ENCODE measurements at regions not wholly inside any gene's neighbourhood (a gene's known extent, or its start where the extent isn't known, plus 50 kb on each side); places are given as distances from the start of the nearest gene placed in this dataset.
A peak's percentile ranks its signal among the peaks of the same experiment; 100 is the strongest.

- no peak for DNase-seq (ENCODE audit: low read depth in 2 of 2)
These were observed 162.8 kb downstream of the GLI2 start for GRCh38 chr2:120898496-120898895.

GRCh38 chr2:120898961-120899750 lies 163.5 kb downstream of the GLI2 start:
- DNase-seq (ENCODE audit: low read depth in 2 of 2), result no peak

DNA sequence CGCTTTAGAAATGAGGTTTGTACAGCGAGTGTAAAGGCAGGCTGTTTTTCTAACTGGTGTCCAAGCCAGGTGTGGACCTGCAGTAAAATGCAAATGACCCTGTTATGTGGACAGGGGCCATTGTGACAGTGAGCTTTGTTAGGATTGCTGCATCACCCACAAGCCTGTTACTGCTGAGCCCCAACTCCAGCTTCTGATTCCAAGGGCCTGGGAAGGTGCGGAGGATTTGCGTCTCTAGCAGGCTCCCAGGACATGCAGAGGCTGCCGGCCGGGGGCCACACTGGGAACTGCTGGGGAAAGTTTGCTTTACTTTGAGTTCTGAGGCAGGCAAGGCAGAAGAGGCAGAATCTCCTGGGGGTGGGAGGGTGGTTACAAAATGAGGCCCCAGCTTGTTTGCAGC lies 164.1 kb downstream of the GLI2 start:
- no peak for DNase-seq (ENCODE audit: low read depth in 2 of 2)

GRCh38 chr2:120901201-120901600 lies 165.5 kb downstream of the GLI2 start:
- no peak for DNase-seq (ENCODE audit: low read depth in 2 of 2)

GRCh38 chr2:120902592-120902991 lies 166.9 kb downstream of the GLI2 start:
- DNase-seq (ENCODE audit: low read depth in 2 of 2), result no peak

DNA sequence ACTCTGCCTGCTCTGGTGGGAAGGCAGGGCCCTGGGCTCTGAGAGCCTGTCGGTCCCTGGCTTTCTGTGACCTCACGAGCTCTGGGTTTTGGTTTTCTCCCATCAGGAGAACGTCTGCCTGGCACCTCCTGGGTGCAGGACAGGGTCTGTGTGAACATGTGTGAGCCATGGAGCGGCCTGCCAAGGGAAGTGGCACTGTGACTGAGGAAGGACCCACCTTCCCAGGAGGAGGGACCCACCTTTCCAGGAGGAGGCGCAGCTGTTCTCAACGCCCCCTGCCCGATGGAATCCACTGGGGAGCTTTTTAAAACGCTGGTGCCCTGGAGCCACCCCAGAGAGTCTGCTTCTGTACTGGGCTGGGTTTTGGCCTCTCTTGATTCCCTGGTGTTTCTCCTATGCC lies 168.7 kb downstream of the GLI2 start:
- no peak for DNase-seq (ENCODE audit: low read depth in 2 of 2)

GRCh38 chr2:120904830-120905234 lies 169.2 kb downstream of the GLI2 start:
- no peak for DNase-seq (ENCODE audit: low read depth in 2 of 2)

DNA sequence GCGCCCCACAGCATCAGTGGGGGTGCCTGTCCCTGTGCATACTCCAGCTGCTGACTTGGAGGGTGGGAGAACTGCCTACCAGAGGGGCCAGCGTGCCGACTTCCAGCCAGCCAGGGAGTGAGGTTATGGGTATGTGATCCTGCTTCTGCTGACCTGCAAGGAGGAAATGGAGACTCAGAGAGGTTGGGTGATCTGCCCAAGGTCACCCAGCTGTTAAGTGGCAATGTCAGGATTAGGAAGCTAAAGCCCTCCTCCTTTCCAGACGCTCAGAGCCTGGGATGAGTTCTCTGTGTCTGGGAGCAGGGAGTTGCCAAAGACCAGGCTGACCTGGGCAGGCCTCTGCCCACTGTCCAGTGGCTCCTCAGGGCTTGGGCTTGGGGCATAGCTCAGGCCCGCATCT lies 169.6 kb downstream of the GLI2 start:
- no peak for DNase-seq (ENCODE audit: low read depth in 2 of 2)

DNA sequence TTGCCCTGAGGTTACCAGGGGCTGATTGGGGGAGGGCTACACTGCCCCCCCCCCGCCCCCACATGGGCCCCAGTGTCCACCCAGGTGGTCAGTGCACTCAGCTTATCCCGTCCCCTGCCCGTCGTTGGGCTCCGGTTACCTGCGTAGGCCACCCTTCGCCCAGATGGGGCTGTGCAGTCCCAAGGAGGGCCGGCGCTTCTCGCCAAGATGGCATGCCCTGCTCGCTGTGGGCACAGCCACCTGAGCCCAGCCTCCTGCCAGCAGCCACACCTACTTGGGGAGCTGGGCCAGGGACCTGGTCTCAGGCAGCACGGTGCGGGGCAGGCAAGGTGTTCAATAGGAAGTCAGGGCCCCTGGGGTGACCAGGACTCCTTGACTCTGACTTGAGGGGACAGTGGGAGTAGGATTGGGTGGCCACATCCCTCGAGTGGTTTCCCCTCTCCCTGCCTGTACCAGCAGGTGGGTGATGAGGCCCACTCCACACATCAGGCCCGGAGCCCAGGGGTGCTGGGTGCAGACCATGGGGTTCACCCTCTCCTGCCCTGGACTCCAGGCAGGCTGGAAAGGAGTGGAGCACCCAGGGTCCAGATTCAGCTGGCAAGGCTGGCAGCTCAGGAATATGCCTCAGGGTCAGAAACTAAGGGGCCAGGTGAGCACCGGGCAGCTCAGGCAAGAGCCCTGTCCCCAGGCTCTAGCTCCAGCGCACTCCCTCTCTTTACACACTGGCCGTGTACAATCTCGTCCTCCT lies 170.3 kb downstream of the GLI2 start:
- DNase-seq (ENCODE audit: low read depth in 2 of 2), result no peak

DNA sequence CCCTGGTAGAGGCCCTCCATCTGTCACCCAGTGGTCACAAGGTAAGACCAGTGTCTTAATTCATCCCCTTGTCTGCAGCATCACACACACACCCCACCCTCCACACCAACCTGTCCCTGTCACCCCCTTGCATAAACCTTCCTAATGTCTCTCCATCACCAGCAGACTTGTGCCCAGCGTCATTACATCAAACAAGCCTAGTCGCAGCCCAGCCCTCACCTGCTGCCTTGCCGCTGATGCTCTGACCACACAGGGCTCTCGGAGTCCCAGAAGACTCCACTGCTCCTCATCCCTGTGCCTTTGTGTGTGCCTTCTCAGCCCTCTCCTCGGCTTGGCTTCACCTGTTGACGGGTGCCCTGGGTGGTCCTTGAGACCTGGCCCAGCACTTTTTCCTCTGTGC lies 171.2 kb downstream of the GLI2 start:
- no peak for DNase-seq (ENCODE audit: low read depth in 2 of 2)

- DNase-seq (ENCODE audit: low read depth in 2 of 2), result no peak
These were observed 172.2 kb downstream of the GLI2 start for GRCh38 chr2:120907822-120908221.

DNA sequence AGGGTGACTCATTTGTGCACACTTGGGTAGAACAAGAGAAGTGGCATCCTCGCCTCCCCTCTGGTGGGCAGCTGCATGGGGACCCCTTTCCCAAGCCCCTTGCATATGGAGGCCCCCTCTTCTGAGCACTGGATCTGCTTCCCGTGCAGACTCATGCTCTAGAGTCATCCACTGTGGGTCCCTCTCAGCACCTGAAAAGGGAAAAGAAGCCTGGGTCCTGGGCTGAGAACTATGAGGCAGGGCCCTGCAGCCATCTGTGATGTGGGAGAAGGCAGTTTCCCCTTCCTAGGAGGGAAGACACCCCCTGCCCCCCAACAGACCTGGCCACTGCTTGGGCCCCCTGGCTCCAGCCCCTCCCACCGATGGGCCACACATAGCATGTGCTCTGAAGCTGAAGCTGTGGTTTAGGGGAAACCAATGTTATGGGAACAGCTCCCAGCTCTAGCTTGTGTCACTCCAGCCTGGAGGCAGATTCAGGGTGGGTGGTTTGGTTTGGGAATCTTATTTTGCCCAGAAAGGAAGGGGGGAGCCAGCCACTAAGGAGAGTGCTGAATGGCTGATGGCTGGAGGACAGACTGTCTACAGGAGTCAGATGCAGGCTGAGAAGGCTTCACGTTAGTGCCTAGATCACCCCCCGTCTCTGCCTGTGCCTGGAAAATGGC lies 172.8 kb downstream of the GLI2 start:
- DNase-seq (ENCODE audit: low read depth in 2 of 2), result no peak

GRCh38 chr2:120909102-120909501 lies 173.4 kb downstream of the GLI2 start:
- no peak for DNase-seq (ENCODE audit: low read depth in 2 of 2)

- DNase-seq (ENCODE audit: low read depth in 2 of 2), result no peak
These were observed 174.5 kb downstream of the GLI2 start for GRCh38 chr2:120910164-120910563.

DNA sequence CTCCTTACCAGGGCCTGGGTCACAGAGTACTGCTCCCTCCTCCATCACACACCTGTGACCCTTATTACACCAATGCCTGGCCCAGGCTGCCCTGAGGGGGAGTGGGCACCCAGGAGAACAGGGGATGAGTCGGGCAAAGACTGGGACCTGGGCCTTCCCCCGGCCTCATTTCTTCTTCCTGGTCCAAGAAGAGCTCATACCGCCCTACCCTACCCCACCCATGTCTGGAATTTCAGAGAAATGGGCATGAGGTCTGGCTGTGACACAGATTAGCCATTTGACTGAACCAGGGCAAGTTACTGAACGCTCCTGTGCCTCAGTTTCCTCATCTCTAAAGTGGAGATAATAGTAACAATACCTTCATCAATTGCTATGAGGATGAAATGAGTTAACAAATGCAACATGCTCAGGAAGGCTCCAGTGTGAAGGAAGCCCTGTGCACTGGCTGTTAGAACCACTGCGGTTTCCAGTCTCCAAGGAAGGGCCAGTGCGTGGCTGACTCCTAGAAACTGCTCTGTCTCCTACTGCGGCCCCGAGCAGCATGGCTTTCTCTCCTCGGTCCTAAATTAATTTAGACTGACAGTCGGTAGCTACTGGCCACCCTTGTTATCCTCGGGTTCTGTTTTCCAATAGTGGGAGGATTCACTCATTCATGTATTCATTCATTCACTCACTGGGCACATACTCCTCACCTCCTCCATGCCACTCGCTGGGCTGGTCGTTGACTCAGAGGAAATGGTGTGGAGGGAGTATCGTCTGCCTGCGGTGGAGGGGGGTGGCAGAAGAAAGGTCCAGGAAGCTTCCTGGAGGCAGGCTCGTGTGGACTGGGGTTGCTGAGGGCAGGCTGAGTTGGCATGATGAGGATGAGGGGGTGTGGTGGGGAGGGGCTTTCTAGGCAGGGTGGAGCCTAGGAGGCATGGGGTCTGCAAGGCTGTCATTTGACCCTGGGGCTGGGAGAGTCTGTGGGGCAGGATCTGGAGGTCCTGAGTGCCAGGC lies 175.6 kb downstream of the GLI2 start:
- no peak for DNase-seq (ENCODE audit: low read depth in 2 of 2)

DNA sequence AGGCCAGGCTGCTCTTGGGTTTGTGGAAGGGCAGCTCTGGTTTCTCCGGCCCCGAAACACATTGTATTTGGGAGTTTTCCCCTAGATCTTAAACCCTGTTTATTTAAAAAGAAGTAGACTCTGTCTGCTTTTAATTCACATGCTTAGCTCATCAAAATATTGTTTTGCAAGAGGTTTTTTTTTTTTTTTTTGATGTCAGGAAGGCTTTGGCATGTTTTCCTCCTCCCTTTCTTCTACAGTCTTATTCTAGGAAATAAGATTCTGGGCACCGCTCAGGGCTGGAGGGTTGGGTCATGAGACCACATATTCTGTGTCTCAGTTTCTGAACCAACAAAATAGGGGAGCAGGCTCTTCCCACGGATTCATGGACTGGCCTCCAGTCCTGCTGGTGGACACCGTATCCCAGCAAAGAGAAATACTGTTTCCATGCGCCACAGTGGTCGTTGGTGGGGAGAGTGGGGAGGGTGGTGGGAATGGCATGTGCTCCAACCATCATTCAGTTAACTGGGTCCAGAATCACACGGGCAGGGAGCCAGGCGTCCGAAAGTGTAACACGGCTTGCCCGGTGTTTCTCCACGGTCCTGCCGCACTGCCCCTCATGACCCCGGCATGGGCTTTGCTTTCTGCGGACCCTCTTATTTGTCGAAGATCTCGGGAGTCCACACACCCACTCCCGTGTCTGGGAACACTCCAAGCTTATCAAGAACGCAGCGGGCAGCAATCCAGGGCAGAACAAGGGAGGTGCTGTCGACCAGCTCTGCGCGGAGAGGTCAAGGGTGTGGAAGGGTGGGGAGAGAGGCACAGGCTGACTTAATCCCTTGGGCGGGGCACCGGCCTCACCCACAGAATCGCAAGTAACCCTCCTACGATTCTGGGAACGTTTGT lies 176.7 kb downstream of the GLI2 start:
- DNase-seq (ENCODE audit: low read depth in 2 of 2), result no peak

DNA sequence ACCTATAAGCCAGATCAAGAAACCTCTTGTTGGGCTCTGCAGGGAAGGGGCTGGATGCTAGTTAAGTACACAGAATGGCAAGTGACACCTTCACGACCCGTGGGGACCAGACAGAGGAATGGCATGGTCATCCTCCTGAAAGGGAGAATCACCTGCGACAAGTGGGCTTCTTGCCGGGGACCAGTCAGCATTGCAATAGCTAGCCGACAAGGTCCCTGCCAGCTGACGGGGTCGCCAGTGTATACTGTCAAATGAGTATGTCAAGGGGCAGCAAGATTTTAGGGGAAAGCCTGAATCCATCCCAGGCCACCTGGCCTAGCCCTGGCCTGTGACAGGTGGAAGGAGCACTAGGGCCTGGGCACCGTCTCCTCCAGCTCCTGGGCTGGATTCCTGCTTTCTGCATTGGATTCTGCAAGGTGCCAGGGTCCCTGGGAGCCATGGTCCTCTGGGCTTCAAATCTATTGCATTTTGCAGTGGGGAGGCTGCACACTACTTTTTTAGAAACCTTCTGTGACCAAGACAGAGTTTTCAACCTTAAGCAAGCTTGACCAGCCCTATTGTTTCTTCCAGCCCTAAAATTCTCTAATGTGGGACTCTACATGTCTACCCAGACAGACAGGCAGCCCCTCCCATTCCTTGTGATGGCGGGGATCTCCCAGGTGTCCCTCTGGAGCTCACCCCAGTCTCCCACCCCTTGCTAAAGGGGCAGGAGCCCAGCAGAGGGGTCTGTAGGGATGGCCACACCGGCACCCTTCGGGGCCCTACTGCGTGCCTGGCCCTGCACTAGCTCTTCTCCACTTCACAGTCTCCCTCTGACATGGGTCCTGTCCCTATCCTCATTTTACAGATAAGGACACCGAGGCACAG lies 178.5 kb downstream of the GLI2 start:
- no peak for DNase-seq (ENCODE audit: low read depth in 2 of 2)

DNA sequence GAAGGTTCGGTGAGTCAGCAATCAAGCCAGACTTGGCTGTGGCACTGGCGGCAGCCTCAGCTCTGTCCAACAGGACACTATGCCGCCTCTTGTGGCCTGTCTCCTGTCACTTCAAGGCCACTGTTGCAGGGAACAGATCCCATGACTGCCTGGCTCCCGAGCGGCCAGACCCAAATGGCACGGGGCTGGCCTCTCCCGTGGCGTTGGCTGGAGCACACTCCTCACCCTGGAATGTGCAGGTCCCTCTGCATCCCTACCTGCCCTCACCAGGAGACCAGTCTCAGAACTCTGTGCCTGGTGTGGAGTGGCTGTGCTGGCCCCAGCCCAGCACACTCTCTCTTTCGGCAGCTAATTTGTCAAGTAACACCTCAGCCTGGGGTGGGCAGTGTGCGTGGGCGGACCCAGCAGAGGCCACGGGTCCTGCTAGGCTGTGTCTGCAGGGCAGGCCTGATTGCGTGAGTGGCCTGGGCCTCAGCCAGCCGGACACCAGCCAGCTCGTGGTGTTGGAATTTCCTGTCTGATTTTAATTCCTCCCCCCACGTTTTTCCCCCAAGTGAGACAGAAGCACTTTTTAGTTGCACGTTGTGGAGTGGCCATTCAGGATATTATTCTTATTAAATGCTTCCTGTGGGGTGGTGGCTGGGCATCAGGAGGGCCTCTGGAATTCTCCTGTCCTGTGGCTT lies 179.3 kb downstream of the GLI2 start:
- peak; percentile 69 to 70 for DNase-seq (ENCODE audit: low read depth in 2 of 2)

GRCh38 chr2:120915670-120916069 lies 180.0 kb downstream of the GLI2 start:
- DNase-seq (ENCODE audit: low read depth in 2 of 2), result no peak
